ENCODE measurements at regions not wholly inside any gene's neighbourhood (a gene's known extent, or its start where the extent isn't known, plus 50 kb on each side); places are given as distances from the start of the nearest gene placed in this dataset.

GRCh38 chr10:33483124-33483815 is 148.8 kb upstream of the NRP1 start:
- no peak overlapping the region for H3K4ac ChIP-seq (ENCODE audit: low read depth, low read length)
- H4K8ac ChIP-seq (replicated peaks; ENCODE audit: insufficient read length, low read depth, low read length): no peak overlapping the region
- H3K9me3 ChIP-seq (ENCODE audit: control insufficient read depth, low read depth, low read length): no peaks in the 10 kb centered on the region
- H2BK12ac ChIP-seq (ENCODE audit: insufficient read length, low read depth, low read length): no peak overlapping the region
- Mint-ChIP-seq H3K36me3 (ENCODE audit: insufficient read depth in 1 of 3, low read depth in 3 of 3) (peaks cover 0 to 26% (median 19%) of the 10 kb centered on the region in 3 experiments; a peak in 5 of 7 replicates), H3K27ac (peak overlapping the region; percentile 45 to 95 (median 54); a peak in 4 of 7 replicates), H3K4me1 (peaks cover 35 to 46% of the 10 kb centered on the region in 2 experiments), H3K9me3 (peaks cover 13 to 18% of the 10 kb centered on the region in 2 experiments), H3K4me3 (no peak overlapping the region), H3K27me3 (ENCODE audit: low read depth) (no peaks in the 10 kb centered on the region)
- TF ChIP-seq CTCF (conservative IDR thresholded peaks at IDR 0.05): no peak
- H2BK120ac ChIP-seq (ENCODE audit: low read depth, low read length, poor library complexity, severe bottlenecking): no peak overlapping the region
- no peak overlapping the region for H3T11ph ChIP-seq (ENCODE audit: low read length)
- no peak overlapping the region for H2BK20ac ChIP-seq (ENCODE audit: low read depth, low read length, poor library complexity, severe bottlenecking)
- H3K23me2 ChIP-seq (ENCODE audit: insufficient read length, low read depth, low read length, poor library complexity, severe bottlenecking): no peaks in the 10 kb centered on the region
- H3K27ac ChIP-seq (ENCODE audit: insufficient read length, low read depth, low read length): no peak overlapping the region
- H3K79me2 ChIP-seq (ENCODE audit: insufficient read depth, low read length): no peaks in the 10 kb centered on the region
- no CpG with 5 or more reads among the region's 5 CpGs for WGBS (ENCODE audit: extremely low coverage, insufficient read length, low lambda C conversion rate)
- H3K27me3 ChIP-seq (ENCODE audit: insufficient read depth, low read length): no peaks in the 10 kb centered on the region
- peaks cover 7% of the 10 kb centered on the region for H3K4me1 ChIP-seq (ENCODE audit: insufficient read depth, low read length)
- no peak overlapping the region for H3K18ac ChIP-seq (ENCODE audit: insufficient read length, low read depth, low read length)
- H4K20me1 ChIP-seq (ENCODE audit: control insufficient read depth, insufficient read depth, insufficient read length): no peaks in the 10 kb centered on the region
- DNase-seq: no peak
- no peak overlapping the region for H4K91ac ChIP-seq (ENCODE audit: insufficient read length, low read depth, low read length)
- H3K79me1 ChIP-seq (ENCODE audit: insufficient read depth, low read depth, low read length, poor library complexity, severe bottlenecking): no peaks in the 10 kb centered on the region
- no peak overlapping the region for H3K56ac ChIP-seq (ENCODE audit: insufficient read length, low read depth, low read length)
- H2AK5ac ChIP-seq (ENCODE audit: insufficient read length, low read length): no peak overlapping the region
- no peak overlapping the region for H3K4me2 ChIP-seq (ENCODE audit: insufficient read depth, insufficient read length, low read length)
- no peak overlapping the region for H2BK15ac ChIP-seq (ENCODE audit: low read depth, low read length)
- H2AFZ ChIP-seq (ENCODE audit: low read length): no peak overlapping the region
- no peak overlapping the region for H3K9ac ChIP-seq (ENCODE audit: extremely low read depth, insufficient read length, low read length)
- no peak overlapping the region for H3K14ac ChIP-seq (ENCODE audit: insufficient read depth, low read length)
- H3K23ac ChIP-seq (ENCODE audit: insufficient read length, low read depth, low read length): no peak overlapping the region
- H4K5ac ChIP-seq (ENCODE audit: insufficient read length, low read depth, low read length): no peak overlapping the region
- no peak overlapping the region for H2BK5ac ChIP-seq (ENCODE audit: insufficient read length, low read length)

Data from H9 (cell line).